A673 (cell line): ENCODE measurements at regions not wholly inside any gene's neighbourhood (a gene's known extent, or its start where the extent isn't known, plus 50 kb on each side); places are given as distances from the start of the nearest gene placed in this dataset.

Experiments used
- BruUV-seq: library from RNA; stranded (reverse); fragments of 400-500 nt; replicated peaks from 2 replicates; lab custom pipeline; 2021; lab: Mats Ljungman, UMichigan
- CTCF ChIA-PET: fragments of 300-600 bp; sonication (Branson Sonifier 250); formaldehyde crosslinking; loops from one replicate; lab custom pipeline; 2022; ENCODE audit warnings: antibody characterized with exemption; lab: Charles Lee
- POLR2A ChIA-PET: fragments of 300-600 bp; sonication (Branson Sonifier 250); formaldehyde crosslinking; loops from one replicate; lab custom pipeline; 2022; ENCODE audit warnings: antibody characterized with exemption; ENCODE audit not compliant: low non-redundant PET; lab: Charles Lee
- DNase-seq: peaks from one replicate; pipeline ENCODE4 v3.0.0-alpha.2; 2015; ENCODE audit warnings: low spot score
- H3K27ac ChIP-seq: fragments of 200-600 bp; sonication (generic); 2 replicates; pipeline ENCODE4 v1.5.1; 2016; ENCODE audit warnings: mixed run types, low read depth, mild to moderate bottlenecking, mixed read lengths, antibody characterized with exemption, low read length; ENCODE audit not compliant: poor library complexity, severe bottlenecking
- H3K27me3 ChIP-seq: fragments of 200-600 bp; sonication (generic); replicated peaks from 2 replicates; pipeline ENCODE4 v1.6.1; 2017; ENCODE audit warnings: mixed run types, low read depth, mild to moderate bottlenecking, mixed read lengths, antibody characterized with exemption, low read length; ENCODE audit not compliant: insufficient read depth, poor library complexity
- H3K36me3 ChIP-seq: fragments of 200-600 bp; sonication (generic); 2 replicates; pipeline ENCODE4 v1.6.1; 2016; ENCODE audit warnings: mixed run types, mild to moderate bottlenecking, mixed read lengths, antibody characterized with exemption, low read length; ENCODE audit not compliant: insufficient read depth, poor library complexity, severe bottlenecking
- H3K4me1 ChIP-seq: fragments of 200-600 bp; sonication (generic); 2 replicates; pipeline ENCODE4 v1.6.1; 2017; ENCODE audit warnings: mixed run types, mild to moderate bottlenecking, mixed read lengths, antibody characterized with exemption, low read length; ENCODE audit not compliant: insufficient read depth, poor library complexity, severe bottlenecking
- H3K4me3 ChIP-seq: fragments of 200-600 bp; sonication (generic); 2 replicates; pipeline ENCODE4 v1.5.1; 2016; ENCODE audit warnings: low read depth, mixed run types, mild to moderate bottlenecking, mixed read lengths, low read length; ENCODE audit not compliant: poor library complexity, severe bottlenecking
- H3K9me3 ChIP-seq: fragments of 200-600 bp; sonication (generic); 2 replicates; pipeline ENCODE4 v1.6.1; 2016; ENCODE audit warnings: mixed run types, low read depth, mild to moderate bottlenecking, mixed read lengths, antibody characterized with exemption, low read length; ENCODE audit not compliant: poor library complexity, severe bottlenecking
- CTCF ChIP-seq: fragments of 300-800, 200-600 bp; sonication (generic); conservative IDR thresholded peaks from 2 replicates; pipeline ENCODE4 v1.5.1; 2017; ENCODE audit warnings: low read depth, mild to moderate bottlenecking, antibody characterized with exemption, low read length, moderate library complexity, mixed read lengths
- EZH2 ChIP-seq: fragments of 200-600 bp; sonication (generic); IDR thresholded peaks from 2 replicates; pipeline ENCODE4 v1.6.1; 2017; ENCODE audit warnings: borderline replicate concordance, low read depth, mild to moderate bottlenecking, mixed read lengths, antibody characterized with exemption, low read length; ENCODE audit not compliant: poor library complexity, severe bottlenecking
- intact Hi-C: fragments of 100-400 bp; cut with micrococcal nuclease; formaldehyde crosslinking; loops from one replicate; pipeline ENCODE4 v1.10.0; 2022; ENCODE audit not compliant: unreplicated experiment

- H3K9me3 ChIP-seq, result no peaks in the 10 kb centered on the region
- TF ChIP-seq EZH2 (no peak), CTCF (no peak)
- no peak for DNase-seq
- no TSS peak for BruUV-seq
- no peaks in the 10 kb centered on the region for H3K36me3 ChIP-seq
- intact Hi-C loops, result no loop called here
- H3K27ac ChIP-seq, result no peak overlapping the region
- CTCF ChIA-PET, result no interaction called here
- POLR2A ChIA-PET, result no interaction called here
- H3K4me3 ChIP-seq, result no peak overlapping the region
- H3K27me3 ChIP-seq, result no peaks in the 10 kb centered on the region
- no peaks in the 10 kb centered on the region for H3K4me1 ChIP-seq
Observed at GRCh38 chr13:40240293-40240692, 426.1 kb downstream of the FOXO1 start.

- no TSS peak for BruUV-seq
- intact Hi-C loops, result no loop called here
- CTCF ChIA-PET, result no interaction called here
Observed at GRCh38 chr13:40241125-40241798, 425.2 kb downstream of the FOXO1 start.

GRCh38 chr13:40243047-40243446, 423.4 kb downstream of the FOXO1 start:
- no TSS peak for BruUV-seq
- ChIA-PET POLR2A (no interaction called here), CTCF (no interaction called here)
- no peak for TF ChIP-seq CTCF
- no peak for TF ChIP-seq EZH2
- no peak overlapping the region for H3K27ac ChIP-seq
- H3K4me1 ChIP-seq, result no peaks in the 10 kb centered on the region
- H3K9me3 ChIP-seq, result no peaks in the 10 kb centered on the region
- intact Hi-C loops, result no loop called here
- H3K27me3 ChIP-seq, result no peaks in the 10 kb centered on the region
- no peak overlapping the region for H3K4me3 ChIP-seq
- no peak for DNase-seq
- no peaks in the 10 kb centered on the region for H3K36me3 ChIP-seq

More at GRCh38 chr13:40241125-40241798, 425.2 kb downstream of the FOXO1 start:
- no peaks in the 10 kb centered on the region for H3K9me3 ChIP-seq
- H3K27me3 ChIP-seq, result no peaks in the 10 kb centered on the region
- H3K36me3 ChIP-seq, result no peaks in the 10 kb centered on the region
- no peak for DNase-seq
- TF ChIP-seq EZH2, result no peak
- TF ChIP-seq CTCF, result no peak
- POLR2A ChIA-PET, result no interaction called here
- no peak overlapping the region for H3K27ac ChIP-seq
- no peak overlapping the region for H3K4me3 ChIP-seq
- no peaks in the 10 kb centered on the region for H3K4me1 ChIP-seq
